ENCODE measurements at regions not wholly inside any gene's neighbourhood (a gene's known extent, or its start where the extent isn't known, plus 50 kb on each side); places are given as distances from the start of the nearest gene placed in this dataset.

DNA sequence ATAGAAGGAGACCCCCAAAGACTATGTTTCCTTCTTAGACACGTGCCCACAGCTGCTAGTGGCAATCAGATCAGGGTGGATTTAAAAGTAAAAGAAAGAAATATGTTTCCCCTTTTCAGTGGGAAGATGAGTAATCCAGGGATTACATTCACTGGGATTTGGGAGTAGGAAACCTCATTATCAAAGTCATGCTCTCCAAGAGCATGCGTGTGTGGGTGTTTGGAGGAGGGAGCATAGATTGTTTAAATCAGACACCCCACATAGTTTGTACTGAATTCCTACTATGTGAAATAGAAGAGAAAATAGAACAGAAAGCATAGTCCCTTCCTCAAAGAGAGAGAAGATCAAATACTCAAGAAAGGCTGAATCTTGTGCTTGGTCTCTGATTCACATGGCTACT lies 65.5 kb upstream of the TBCA start:
- Mint-ChIP-seq H3K36me3 (ENCODE audit: low read depth) (no peaks in the 10 kb centered on the region), H3K9me3 (ENCODE audit: low read depth) (no peaks in the 10 kb centered on the region), H3K27ac (ENCODE audit: unreplicated experiment) (no peak overlapping the region), H3K4me1 (ENCODE audit: low read depth) (peaks cover 4% of the 10 kb centered on the region), H3K4me3 (ENCODE audit: unreplicated experiment) (no peak overlapping the region), H3K27me3 (ENCODE audit: low read depth) (peaks cover 3% of the 10 kb centered on the region)
- DNase-seq (ENCODE audit: low spot score), result no peak
- TF ChIP-seq, protein P1, sequence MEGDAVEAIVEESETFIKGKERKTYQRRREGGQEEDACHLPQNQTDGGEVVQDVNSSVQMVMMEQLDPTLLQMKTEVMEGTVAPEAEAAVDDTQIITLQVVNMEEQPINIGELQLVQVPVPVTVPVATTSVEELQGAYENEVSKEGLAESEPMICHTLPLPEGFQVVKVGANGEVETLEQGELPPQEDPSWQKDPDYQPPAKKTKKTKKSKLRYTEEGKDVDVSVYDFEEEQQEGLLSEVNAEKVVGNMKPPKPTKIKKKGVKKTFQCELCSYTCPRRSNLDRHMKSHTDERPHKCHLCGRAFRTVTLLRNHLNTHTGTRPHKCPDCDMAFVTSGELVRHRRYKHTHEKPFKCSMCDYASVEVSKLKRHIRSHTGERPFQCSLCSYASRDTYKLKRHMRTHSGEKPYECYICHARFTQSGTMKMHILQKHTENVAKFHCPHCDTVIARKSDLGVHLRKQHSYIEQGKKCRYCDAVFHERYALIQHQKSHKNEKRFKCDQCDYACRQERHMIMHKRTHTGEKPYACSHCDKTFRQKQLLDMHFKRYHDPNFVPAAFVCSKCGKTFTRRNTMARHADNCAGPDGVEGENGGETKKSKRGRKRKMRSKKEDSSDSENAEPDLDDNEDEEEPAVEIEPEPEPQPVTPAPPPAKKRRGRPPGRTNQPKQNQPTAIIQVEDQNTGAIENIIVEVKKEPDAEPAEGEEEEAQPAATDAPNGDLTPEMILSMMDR (IDR thresholded peaks at IDR 0.05), result no peak

DNA sequence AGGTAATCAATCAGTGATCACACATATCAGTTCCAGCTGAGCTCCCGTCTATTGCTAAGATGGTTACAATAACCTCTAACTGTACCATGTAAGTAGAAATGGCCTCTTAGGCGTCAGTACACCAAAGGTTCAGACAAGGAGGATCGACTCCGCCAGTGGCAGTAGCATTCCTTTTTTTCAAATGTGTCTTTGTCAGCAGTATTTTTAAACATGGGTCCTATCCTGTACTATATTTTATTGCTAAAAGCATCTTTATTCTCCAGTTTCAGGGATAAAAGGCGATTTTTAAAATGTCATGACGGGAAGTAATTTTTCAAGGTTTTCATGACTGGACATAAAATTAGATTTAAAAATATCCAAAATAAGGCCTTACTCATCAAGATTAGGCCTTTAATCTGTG lies 64.8 kb upstream of the TBCA start:
- H3K9me3 Mint-ChIP-seq (ENCODE audit: low read depth), result no peaks in the 10 kb centered on the region
- TF ChIP-seq, protein P1 (IDR thresholded peaks at IDR 0.05), result no peak
- peaks cover 4% of the 10 kb centered on the region for H3K4me1 Mint-ChIP-seq (ENCODE audit: low read depth)
- no peak for DNase-seq (ENCODE audit: low spot score)
- H3K27ac Mint-ChIP-seq (ENCODE audit: unreplicated experiment), result no peak overlapping the region
- H3K36me3 Mint-ChIP-seq (ENCODE audit: low read depth), result no peaks in the 10 kb centered on the region
- no peak overlapping the region for H3K4me3 Mint-ChIP-seq (ENCODE audit: unreplicated experiment)
- peaks cover 3% of the 10 kb centered on the region for H3K27me3 Mint-ChIP-seq (ENCODE audit: low read depth)

DNA sequence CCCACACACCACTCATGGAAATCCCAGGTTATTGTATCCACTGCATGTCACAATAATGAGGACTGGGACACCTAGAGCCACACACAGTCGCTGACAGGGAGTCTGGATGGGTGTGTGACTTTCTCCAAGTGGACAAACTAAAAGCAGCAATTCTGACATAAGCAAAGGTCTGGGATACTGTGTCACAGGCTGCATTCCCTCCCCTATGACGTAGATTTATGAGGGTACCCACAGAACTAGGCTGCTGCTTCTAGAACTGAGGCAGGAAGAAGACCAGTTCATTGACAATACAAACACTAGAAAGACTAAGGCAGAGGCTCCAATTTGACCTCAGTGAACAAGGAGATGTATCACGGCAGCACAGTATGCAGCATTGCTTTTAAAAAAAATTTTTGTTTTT lies 63.6 kb upstream of the TBCA start:
- DNase-seq (ENCODE audit: low spot score), result no peak
- Mint-ChIP-seq H3K4me3 (ENCODE audit: unreplicated experiment) (no peak overlapping the region), H3K27me3 (ENCODE audit: low read depth) (peaks cover 3% of the 10 kb centered on the region), H3K36me3 (ENCODE audit: low read depth) (no peaks in the 10 kb centered on the region), H3K4me1 (ENCODE audit: low read depth) (peaks cover 4% of the 10 kb centered on the region), H3K9me3 (ENCODE audit: low read depth) (no peaks in the 10 kb centered on the region), H3K27ac (ENCODE audit: unreplicated experiment) (no peak overlapping the region)
- TF ChIP-seq, protein P1 (IDR thresholded peaks at IDR 0.05), result no peak

DNA sequence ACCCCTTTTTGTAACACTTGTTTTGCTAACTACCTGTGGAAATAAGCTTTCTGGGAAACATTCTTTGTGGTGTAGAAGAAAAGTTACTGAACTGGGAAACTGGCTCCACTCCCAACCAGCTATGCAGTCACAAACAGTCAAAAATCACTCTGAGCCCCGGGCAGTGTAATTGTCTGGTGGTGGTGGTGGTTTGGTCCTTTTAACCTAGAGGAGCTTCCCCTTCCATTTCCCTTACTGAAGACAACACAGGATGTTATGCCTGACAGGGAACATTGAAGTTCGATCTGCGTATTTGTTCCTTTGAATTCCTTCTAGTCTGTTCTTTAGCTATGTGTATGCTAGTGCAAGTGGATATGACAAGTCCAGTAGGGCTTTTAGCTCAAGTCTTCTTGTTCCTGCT lies 56.8 kb upstream of the TBCA start:
- DNase-seq (ENCODE audit: low spot score), result no peak
- H3K9me3 Mint-ChIP-seq (ENCODE audit: low read depth), result no peaks in the 10 kb centered on the region
- no peaks in the 10 kb centered on the region for H3K4me1 Mint-ChIP-seq (ENCODE audit: low read depth)
- H3K36me3 Mint-ChIP-seq (ENCODE audit: low read depth), result no peaks in the 10 kb centered on the region
- H3K27ac Mint-ChIP-seq (ENCODE audit: unreplicated experiment), result no peak overlapping the region
- no peak overlapping the region for H3K4me3 Mint-ChIP-seq (ENCODE audit: unreplicated experiment)
- peaks cover 2% of the 10 kb centered on the region for H3K27me3 Mint-ChIP-seq (ENCODE audit: low read depth)
- TF ChIP-seq, protein P1 (IDR thresholded peaks at IDR 0.05), result no peak

DNA sequence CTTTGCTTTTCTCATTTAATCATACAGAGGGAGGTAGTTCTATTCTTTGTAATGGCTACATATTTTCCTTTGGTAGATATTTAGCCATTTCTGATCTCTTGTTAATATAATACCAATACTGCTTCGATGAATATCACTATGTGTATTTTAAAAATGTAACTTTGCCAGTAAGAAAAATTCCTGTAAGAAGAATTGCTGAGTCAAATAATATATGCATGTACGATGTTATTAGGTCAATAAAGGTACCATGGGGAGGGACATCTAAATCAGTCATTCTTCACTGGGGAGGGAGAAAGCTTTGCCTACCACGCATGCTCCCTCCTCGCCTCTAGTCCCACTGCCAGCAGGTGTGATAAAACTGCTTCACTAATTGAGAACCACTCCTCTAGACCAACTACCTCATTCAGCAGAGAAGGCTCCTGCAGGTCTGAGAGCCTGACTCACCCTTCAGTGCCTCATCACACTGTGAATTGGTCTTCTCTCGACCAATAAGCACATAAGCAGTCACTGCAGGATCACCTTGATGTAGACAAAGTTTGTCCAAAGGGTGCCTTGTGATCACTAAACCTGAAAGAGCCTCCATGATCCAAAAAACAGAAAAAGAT lies 56.1 kb upstream of the TBCA start:
- H3K27me3 Mint-ChIP-seq (ENCODE audit: low read depth), result peaks cover 4% of the 10 kb centered on the region
- TF ChIP-seq, protein P1 (IDR thresholded peaks at IDR 0.05), result no peak

More for the DNA sequence above, 56.1 kb upstream of the TBCA start:
- Mint-ChIP-seq H3K4me1 (ENCODE audit: low read depth) (no peaks in the 10 kb centered on the region), H3K4me3 (ENCODE audit: unreplicated experiment) (no peak overlapping the region), H3K36me3 (ENCODE audit: low read depth) (no peaks in the 10 kb centered on the region), H3K9me3 (ENCODE audit: low read depth) (no peaks in the 10 kb centered on the region), H3K27ac (ENCODE audit: unreplicated experiment) (no peak overlapping the region)
- no peak for DNase-seq (ENCODE audit: low spot score)
